GM06990 (cell line): ENCODE measurements at regions not wholly inside any gene's neighbourhood (a gene's known extent, or its start where the extent isn't known, plus 50 kb on each side); places are given as distances from the start of the nearest gene placed in this dataset.

Experiments used
- DNase-seq: peaks from one replicate; pipeline ENCODE4 v3.0.0-alpha.2; 2011; ENCODE audit not compliant: insufficient read length; ENCODE audit errors: extremely low read depth
- H3K27me3 ChIP-seq: replicated peaks from 2 replicates; pipeline ENCODE4 v1.6.0; 2011; ENCODE audit warnings: low read length; ENCODE audit not compliant: control insufficient read depth, insufficient read depth
- H3K36me3 ChIP-seq: 2 replicates; pipeline ENCODE4 v1.5.1; 2011; ENCODE audit warnings: low read length; ENCODE audit not compliant: control insufficient read depth, insufficient read depth
- H3K4me3 ChIP-seq: replicated peaks from 2 replicates; pipeline ENCODE4 v1.5.1; 2011; ENCODE audit warnings: low read depth, mild to moderate bottlenecking, control low read depth, low read length
- TF ChIP-seq, protein P1 (sequence below): IDR thresholded peaks from 2 replicates; pipeline ENCODE4 v1.5.1; 2011; ENCODE audit warnings: low read length, control low read depth, mild to moderate bottlenecking, inconsistent platforms; ENCODE audit not compliant: insufficient read depth, poor library complexity, severe bottlenecking

- DNase-seq: no peak
- no peak overlapping the region for H3K4me3 ChIP-seq
- peaks cover 1% of the 10 kb centered on the region for H3K27me3 ChIP-seq
- TF ChIP-seq, protein P1, sequence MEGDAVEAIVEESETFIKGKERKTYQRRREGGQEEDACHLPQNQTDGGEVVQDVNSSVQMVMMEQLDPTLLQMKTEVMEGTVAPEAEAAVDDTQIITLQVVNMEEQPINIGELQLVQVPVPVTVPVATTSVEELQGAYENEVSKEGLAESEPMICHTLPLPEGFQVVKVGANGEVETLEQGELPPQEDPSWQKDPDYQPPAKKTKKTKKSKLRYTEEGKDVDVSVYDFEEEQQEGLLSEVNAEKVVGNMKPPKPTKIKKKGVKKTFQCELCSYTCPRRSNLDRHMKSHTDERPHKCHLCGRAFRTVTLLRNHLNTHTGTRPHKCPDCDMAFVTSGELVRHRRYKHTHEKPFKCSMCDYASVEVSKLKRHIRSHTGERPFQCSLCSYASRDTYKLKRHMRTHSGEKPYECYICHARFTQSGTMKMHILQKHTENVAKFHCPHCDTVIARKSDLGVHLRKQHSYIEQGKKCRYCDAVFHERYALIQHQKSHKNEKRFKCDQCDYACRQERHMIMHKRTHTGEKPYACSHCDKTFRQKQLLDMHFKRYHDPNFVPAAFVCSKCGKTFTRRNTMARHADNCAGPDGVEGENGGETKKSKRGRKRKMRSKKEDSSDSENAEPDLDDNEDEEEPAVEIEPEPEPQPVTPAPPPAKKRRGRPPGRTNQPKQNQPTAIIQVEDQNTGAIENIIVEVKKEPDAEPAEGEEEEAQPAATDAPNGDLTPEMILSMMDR: no peak
- no peaks in the 10 kb centered on the region for H3K36me3 ChIP-seq
Observed at GRCh38 chr5:61657010-61657409, 325.0 kb downstream of the ZSWIM6 start.

DNA sequence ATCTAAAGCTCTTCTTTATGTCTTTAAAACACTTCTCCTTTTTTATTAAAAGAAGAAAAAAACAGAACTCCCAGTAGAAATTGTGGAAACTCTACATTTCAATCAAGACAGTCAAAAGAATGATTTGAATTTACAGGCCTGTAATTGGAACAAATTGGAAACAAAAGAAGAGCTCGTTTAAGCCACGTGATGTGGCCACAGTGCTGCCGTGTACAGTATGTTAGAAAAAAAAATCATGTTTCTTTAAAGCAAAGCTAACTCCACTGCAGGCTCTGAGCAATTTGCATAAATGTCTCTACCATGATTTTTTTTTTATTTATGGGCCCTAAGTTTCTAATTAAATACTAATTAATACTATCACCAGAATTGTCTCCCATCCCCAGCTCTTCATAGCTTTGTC lies 325.6 kb downstream of the ZSWIM6 start:
- no peak overlapping the region for H3K4me3 ChIP-seq
- TF ChIP-seq, protein P1: no peak
- no peak for DNase-seq

GRCh38 chr5:61658592-61659008 lies 326.5 kb downstream of the ZSWIM6 start:
- peak; percentile 30 for DNase-seq
- H3K36me3 ChIP-seq: no peaks in the 10 kb centered on the region
- no peak overlapping the region for H3K4me3 ChIP-seq
- TF ChIP-seq, protein P1: peak; percentile 91
- H3K27me3 ChIP-seq: no peaks in the 10 kb centered on the region; the same call in 1 of the 2 replicates

More for the DNA sequence above, 325.6 kb downstream of the ZSWIM6 start:
- H3K27me3 ChIP-seq: no peaks in the 10 kb centered on the region; the same call in 1 of the 2 replicates
- H3K36me3 ChIP-seq: no peaks in the 10 kb centered on the region

DNA sequence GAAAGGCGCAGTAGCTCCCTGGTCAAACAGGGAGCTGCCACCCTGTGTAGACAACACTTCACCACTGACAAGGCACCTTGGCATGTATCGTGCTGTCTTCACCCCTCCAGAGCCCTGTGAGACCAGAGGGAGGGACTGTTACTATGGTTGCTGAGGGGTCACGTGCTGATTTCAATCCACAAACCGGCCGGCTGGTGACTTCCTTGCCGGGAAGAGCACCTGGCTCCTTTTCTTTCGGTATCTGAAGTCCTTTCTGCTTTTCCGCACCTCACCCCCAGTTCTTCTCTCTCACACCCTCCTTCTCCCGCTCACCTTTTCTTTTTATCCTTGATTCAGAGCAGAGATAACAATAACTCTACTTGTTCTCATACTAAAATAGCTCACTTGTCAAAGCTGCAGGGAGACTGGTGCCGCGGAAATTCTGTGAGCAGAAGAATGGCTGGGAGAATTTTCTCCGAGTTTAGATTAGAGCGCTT lies 327.2 kb downstream of the ZSWIM6 start:
- Histone ChIP-seq H3K36me3 (no peaks in the 10 kb centered on the region), H3K27me3 (no peaks in the 10 kb centered on the region; the same call in 1 of the 2 replicates), H3K4me3 (no peak overlapping the region)
- TF ChIP-seq, protein P1: no peak
- DNase-seq: no peak

DNA sequence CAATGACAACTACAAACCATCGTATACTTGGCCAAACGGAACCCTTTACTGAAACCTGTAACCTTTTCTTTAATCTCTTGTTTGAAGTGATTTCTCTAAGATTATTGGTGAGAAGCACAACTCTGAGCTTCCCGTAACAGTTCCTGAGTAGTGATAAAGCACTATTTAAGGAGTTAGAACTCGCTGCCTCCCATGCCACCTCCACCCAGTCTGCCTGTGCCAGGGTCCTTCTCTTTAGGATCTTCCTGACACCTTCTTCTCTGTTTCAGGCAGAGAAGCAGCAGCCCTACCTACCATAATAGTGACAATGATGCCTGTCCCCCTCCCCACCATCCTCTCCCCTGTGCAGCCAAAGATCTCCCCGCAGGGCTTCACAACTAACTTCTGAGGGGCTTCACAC lies 330.6 kb downstream of the ZSWIM6 start:
- Histone ChIP-seq H3K27me3 (no peaks in the 10 kb centered on the region; the same call in 1 of the 2 replicates), H3K4me3 (no peak overlapping the region), H3K36me3 (no peaks in the 10 kb centered on the region)
- DNase-seq: no peak
- TF ChIP-seq, protein P1: no peak

DNA sequence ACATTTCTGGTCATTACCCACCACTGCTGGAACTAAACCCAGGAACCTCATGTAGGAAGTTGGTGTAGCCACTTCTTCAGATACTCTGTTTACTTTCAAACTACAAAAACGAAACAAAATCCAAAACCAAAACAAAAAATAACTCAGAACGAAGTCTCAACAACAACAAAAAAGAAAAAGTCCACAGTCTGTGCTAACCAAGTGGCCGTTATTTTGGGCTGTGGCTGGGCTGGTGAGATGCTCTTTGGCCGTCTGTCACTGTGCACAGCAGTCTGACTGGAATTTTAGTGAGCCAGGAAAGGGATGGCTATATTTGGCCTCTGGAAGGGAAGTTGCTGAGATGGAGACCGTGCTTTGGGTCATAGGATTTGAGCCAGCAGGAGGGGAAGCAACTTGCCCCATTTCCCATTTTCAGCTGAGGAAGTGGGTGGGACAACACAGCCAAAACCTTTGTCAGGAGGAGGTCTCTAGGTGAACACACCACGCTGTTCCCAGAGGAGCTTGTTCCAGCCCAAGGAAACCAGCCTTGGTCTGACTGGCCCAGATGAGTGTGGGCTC lies 334.1 kb downstream of the ZSWIM6 start:
- no peak overlapping the region; the same call in 1 of the 2 replicates for H3K4me3 ChIP-seq
- no peaks in the 10 kb centered on the region for H3K36me3 ChIP-seq
- H3K27me3 ChIP-seq: no peaks in the 10 kb centered on the region; the same call in 1 of the 2 replicates
- TF ChIP-seq, protein P1: no peak
- no peak for DNase-seq
